IPS-20b (cell line): ENCODE measurements at regions not wholly inside any gene's neighbourhood (a gene's known extent, or its start where the extent isn't known, plus 50 kb on each side); places are given as distances from the start of the nearest gene placed in this dataset.

Experiments
- H3K27ac ChIP-seq: one replicate; pipeline ENCODE4 v1.5.1; 2013; ENCODE audit warnings: low read length
- H3K27me3 ChIP-seq: 2 replicates; pipeline ENCODE4 v1.6.1; 2013; ENCODE audit warnings: mild to moderate bottlenecking, low read length, inconsistent platforms; ENCODE audit not compliant: insufficient read depth
- H3K36me3 ChIP-seq: 2 replicates; pipeline ENCODE4 v1.6.1; 2013; ENCODE audit warnings: low read depth, mild to moderate bottlenecking, inconsistent platforms, low read length, moderate library complexity; ENCODE audit not compliant: insufficient read depth
- H3K4me1 ChIP-seq: 2 replicates; pipeline ENCODE4 v1.6.1; 2013; ENCODE audit warnings: mild to moderate bottlenecking, control low read depth, inconsistent platforms, low read length, moderate library complexity; ENCODE audit not compliant: insufficient read depth
- H3K4me3 ChIP-seq: 2 replicates; pipeline ENCODE4 v1.5.1; 2013; ENCODE audit warnings: mild to moderate bottlenecking, low read length, inconsistent platforms
- H3K9ac ChIP-seq: 2 replicates; pipeline ENCODE4 v1.6.1; 2013; ENCODE audit warnings: low read depth, mild to moderate bottlenecking, inconsistent platforms, low read length, moderate library complexity
- H3K9me3 ChIP-seq: 2 replicates; pipeline ENCODE4 v1.6.1; 2013; ENCODE audit warnings: mild to moderate bottlenecking, low read depth, low read length, inconsistent platforms; ENCODE audit not compliant: insufficient read depth

DNA sequence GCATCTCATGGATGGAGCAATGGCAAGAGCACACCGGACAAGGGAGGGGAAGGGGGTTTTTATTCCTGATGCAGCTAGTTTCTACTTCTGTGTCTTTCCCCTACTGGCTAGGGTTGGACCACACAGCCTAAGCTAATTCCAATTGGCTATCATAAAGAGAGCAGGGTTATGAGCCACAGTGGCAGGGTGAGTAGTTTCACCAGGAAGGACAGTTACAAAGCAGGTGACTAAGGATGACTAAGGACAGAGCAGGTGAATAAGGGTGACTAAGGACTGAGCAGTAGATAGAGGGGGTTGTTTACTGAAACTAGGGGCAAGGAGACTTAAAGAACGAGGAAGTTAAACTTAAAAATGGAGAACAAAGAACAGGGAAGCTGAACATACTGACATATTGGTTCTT, 321.4 kb upstream of the SEL1L start:
- Histone ChIP-seq H3K4me3 (no peak overlapping the region), H3K27ac (no peak overlapping the region), H3K4me1 (no peaks in the 10 kb centered on the region), H3K9me3 (peaks cover 26% of the 10 kb centered on the region), H3K27me3 (no peaks in the 10 kb centered on the region), H3K9ac (no peak overlapping the region), H3K36me3 (no peaks in the 10 kb centered on the region)

DNA sequence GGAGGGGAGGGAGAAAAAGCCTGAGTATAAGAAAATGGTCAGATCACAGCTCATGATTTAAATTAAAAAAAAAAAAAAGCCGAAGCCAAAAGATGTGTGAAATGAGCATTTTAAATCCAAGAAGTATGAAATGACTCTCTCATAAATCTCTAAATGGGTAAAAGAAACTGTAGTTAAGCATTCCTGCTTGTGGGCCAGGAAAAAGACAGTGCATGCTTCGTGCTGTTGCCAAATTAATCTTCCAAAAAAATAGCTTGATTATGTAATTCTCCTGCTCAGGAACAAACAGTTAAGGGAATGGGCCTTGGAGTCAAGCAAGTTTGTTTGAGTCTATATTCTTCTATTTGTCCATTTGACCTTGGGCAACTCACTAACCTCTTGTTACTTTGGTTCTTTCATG, 325.4 kb upstream of the SEL1L start:
- H3K27ac ChIP-seq, result no peak overlapping the region
- H3K9ac ChIP-seq, result no peak overlapping the region
- H3K36me3 ChIP-seq, result no peaks in the 10 kb centered on the region
- no peak overlapping the region for H3K4me3 ChIP-seq
- H3K9me3 ChIP-seq, result peaks cover 26% of the 10 kb centered on the region
- no peaks in the 10 kb centered on the region for H3K4me1 ChIP-seq
- no peaks in the 10 kb centered on the region for H3K27me3 ChIP-seq

DNA sequence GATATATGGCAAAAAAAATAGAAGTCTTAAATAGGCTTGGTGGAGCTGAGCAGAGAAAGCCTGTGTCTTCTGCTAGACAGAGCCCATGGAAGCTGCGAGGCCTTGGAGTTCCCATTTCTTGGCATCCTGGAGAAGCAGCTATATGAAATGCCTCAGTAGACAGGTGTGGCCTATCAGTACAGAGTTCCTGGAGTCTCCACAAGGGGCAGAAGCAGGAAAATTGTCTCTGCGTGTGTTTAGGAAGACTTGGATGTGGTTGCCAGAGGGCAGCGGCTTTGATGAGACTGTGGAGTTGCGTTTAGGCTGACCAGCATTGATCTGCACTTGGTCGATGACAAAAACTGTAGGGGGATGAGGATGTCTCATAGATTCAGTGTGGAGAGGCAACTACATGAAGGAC, 334.5 kb upstream of the SEL1L start:
- Histone ChIP-seq H3K4me1 (peaks cover 3% of the 10 kb centered on the region; the same call in 1 of the 2 replicates), H3K27ac (no peak overlapping the region), H3K27me3 (no peaks in the 10 kb centered on the region), H3K9me3 (no peaks in the 10 kb centered on the region), H3K4me3 (no peak overlapping the region), H3K36me3 (no peaks in the 10 kb centered on the region), H3K9ac (no peak overlapping the region)

DNA sequence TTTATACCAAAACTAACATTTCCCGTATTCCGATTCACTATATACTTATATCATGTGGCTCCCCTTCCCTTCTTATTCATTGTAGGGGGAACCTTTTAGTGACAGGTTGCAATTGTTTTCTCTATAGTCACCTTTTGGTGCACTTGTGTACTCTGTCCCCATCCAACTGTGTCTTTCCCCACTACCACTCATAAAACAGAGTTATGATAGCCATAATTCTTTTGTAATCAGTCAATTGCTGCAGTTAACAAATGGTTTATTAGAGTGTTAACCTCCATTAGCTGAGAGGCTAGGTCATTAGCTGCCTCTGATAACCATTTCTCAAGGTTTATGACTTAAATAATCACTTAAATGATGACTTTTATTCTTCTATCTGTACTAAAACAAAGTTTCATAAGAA, 338.1 kb upstream of the SEL1L start:
- no peaks in the 10 kb centered on the region for H3K27me3 ChIP-seq
- peaks cover 12% of the 10 kb centered on the region for H3K9me3 ChIP-seq
- H3K4me1 ChIP-seq, result peaks cover under 1% of the 10 kb centered on the region; the same call in 1 of the 2 replicates
- H3K9ac ChIP-seq, result no peak overlapping the region
- H3K4me3 ChIP-seq, result no peak overlapping the region
- no peak overlapping the region for H3K27ac ChIP-seq
- H3K36me3 ChIP-seq, result no peaks in the 10 kb centered on the region

DNA sequence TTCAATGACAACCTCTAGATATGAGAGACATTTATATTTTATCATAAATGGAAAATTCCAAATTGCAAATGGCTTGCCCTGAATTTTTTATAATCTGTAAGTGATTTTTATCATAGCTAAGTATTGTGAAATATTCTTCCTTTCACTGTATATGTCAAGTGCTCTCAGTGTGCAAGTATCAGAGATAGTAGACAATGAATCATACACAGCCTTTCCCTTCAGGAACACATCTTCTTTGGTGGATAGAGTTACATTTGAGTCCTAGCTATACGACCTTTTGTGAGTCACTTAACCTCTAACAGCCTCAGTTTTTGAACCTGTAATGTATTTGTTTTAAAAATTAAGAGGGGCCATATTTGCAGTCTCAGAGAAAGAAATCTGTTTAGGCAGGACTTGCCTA, 350.7 kb upstream of the SEL1L start:
- no peaks in the 10 kb centered on the region for H3K27me3 ChIP-seq
- no peak overlapping the region for H3K9ac ChIP-seq
- no peak overlapping the region for H3K27ac ChIP-seq
- H3K4me1 ChIP-seq, result no peaks in the 10 kb centered on the region
- no peaks in the 10 kb centered on the region for H3K9me3 ChIP-seq
- H3K4me3 ChIP-seq, result no peak overlapping the region
- H3K36me3 ChIP-seq, result no peaks in the 10 kb centered on the region

DNA sequence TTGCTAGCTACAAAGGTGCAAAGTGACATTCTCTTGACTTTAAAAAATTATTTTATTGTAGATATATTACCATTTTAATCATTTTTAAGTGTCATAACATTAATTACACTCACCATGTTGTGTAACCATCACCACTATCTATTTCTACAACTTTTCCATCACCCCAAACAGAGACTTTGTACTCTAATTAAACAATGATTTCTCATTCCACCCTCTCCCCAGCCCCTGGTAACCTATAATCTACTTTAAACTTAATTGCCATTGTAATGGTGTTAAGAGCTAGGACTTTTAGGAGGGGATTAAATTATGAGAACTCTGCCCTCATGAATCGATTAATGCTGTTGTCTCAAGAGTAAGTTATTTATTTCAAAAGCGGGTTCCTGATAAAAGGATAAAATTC, 352.9 kb upstream of the SEL1L start:
- Histone ChIP-seq H3K4me3 (no peak overlapping the region), H3K27me3 (no peaks in the 10 kb centered on the region), H3K36me3 (no peaks in the 10 kb centered on the region), H3K9me3 (no peaks in the 10 kb centered on the region), H3K9ac (no peak overlapping the region), H3K27ac (no peak overlapping the region), H3K4me1 (no peaks in the 10 kb centered on the region)

DNA sequence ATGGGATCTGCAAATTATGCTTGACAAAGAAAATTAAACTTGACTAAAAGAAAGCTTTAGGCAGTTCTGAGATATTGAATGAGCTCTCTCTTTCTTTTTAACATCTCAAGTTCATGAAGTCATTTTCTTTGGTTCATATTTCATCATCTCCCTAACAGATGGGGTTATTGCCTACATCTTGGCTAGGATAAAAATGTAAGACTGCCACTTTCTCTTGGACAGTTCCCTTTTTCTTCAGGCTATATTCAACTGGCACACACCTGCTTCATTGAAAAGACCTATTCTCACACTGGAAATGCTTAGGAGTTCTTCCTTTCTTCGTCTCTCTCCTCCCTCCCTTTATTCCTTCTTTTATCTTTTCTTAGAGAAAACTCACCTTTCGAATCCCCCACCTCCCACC, 355.9 kb upstream of the SEL1L start:
- H3K9ac ChIP-seq, result no peak overlapping the region
- no peak overlapping the region for H3K27ac ChIP-seq
- H3K36me3 ChIP-seq, result no peaks in the 10 kb centered on the region
- no peaks in the 10 kb centered on the region for H3K27me3 ChIP-seq
- H3K4me1 ChIP-seq, result no peaks in the 10 kb centered on the region
- no peaks in the 10 kb centered on the region for H3K9me3 ChIP-seq
- no peak overlapping the region for H3K4me3 ChIP-seq

DNA sequence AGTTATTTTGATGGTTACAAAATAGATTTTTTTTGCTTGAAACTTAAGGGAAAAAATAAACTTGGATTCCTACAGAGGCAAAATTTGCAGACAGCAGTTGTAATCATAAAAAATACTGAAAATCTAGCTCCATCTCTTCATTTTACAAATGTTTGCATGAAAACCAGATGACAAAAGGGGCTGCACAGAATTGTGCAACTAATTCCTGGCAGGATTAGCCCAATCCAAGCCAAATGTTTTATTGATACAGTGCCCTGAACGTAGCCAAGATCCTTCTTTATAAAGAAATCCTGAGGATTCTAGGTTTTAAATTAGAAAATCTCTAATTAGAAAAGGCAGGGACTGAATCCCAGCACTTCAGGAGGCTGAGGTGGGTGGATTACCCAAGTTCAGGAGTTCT, 356.4 kb upstream of the SEL1L start:
- Histone ChIP-seq H3K36me3 (no peaks in the 10 kb centered on the region), H3K27ac (no peak overlapping the region), H3K27me3 (no peaks in the 10 kb centered on the region), H3K9ac (no peak overlapping the region), H3K4me1 (no peaks in the 10 kb centered on the region), H3K4me3 (no peak overlapping the region), H3K9me3 (no peaks in the 10 kb centered on the region)

DNA sequence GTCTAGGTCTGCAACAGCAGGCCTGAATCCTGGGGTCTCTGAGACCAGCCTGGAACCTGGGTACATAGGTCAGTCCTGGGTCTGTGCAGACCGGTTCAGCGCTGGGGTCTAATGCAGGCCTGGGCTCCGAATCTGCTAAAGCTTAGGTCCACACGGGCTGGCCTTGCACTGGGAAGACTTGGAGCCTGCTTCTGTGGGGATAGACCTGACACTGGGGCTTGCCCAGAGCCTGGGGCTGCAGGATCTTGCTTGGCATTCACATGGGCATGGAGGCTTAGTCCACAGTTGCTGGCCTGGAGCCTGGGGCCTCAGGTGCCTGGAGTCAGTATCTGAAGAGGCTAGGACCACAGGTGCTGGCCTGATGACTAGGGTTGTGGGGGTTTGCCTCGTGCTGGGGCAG, 369.8 kb upstream of the SEL1L start:
- Histone ChIP-seq H3K27ac (no peak overlapping the region), H3K4me3 (no peak overlapping the region), H3K9ac (no peak overlapping the region), H3K9me3 (peaks cover 11% of the 10 kb centered on the region), H3K4me1 (no peaks in the 10 kb centered on the region), H3K36me3 (no peaks in the 10 kb centered on the region), H3K27me3 (no peaks in the 10 kb centered on the region)

DNA sequence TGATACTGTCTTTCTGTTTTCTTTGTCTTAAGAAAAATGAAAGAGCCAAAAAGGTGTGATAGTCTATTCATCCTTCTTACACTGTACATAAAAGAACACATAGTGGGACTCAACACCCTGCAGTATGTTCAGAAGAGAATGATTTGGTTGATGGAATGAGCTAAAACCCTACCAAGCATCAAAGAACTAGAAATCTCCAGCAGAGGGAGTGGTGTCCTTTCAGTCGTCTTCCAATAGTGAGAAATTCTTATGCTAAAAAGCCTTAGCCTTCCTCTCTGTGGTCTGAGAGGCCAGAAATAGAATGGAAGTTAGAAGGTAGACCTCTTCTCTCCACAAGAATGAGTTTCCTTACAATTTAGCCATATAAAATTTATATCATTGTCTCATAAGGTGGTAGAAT, 393.4 kb upstream of the SEL1L start:
- H3K4me1 ChIP-seq, result 0 out of 2 replicates have a peak, but pooled peaks cover 2% of the 10 kb centered on the region
- H3K36me3 ChIP-seq, result no peaks in the 10 kb centered on the region
- no peaks in the 10 kb centered on the region for H3K9me3 ChIP-seq
- H3K9ac ChIP-seq, result no peak overlapping the region
- H3K27me3 ChIP-seq, result no peaks in the 10 kb centered on the region
- no peak overlapping the region for H3K4me3 ChIP-seq
- no peak overlapping the region for H3K27ac ChIP-seq

DNA sequence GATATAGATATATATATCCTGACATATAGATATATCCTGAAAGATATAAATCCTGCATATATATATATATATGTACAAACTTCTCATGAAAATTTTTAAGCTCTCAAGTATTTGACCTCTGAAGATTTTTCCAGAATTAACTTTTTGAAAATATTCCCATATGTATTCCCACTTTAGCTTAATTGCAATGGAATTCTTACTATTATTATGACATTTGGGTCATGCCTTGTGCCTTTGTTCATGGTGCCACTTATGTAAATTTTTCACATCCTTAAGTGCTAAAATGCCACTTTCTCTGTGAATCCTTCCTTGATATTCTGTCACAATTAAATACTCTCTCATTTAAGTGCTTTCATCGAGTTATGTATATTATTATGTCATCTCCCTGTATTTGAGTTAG, 398.2 kb upstream of the SEL1L start:
- H3K9me3 ChIP-seq, result no peaks in the 10 kb centered on the region

DNA sequence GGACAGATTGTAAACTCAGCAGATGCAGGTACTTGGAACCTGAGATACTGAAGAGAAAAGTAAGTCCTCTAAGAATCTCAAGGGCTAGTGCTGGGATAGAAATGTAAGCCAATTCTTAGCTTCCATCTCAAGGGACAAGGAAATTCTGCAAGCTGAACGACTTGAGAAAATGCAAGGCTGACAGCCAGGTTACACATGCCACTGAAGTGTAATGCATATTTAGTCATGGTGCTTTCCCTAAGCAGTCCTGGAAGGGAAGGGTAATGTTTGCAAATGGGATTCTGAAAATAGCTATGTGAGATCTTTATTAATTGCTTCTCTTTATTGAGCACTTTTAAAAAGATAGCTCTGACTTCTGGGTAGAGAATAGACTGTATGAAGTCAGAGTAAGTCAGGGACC, 402.7 kb upstream of the SEL1L start:
- H3K27ac ChIP-seq, result no peak overlapping the region
- no peaks in the 10 kb centered on the region for H3K36me3 ChIP-seq
- H3K9me3 ChIP-seq, result no peaks in the 10 kb centered on the region
- no peak overlapping the region for H3K9ac ChIP-seq
- H3K27me3 ChIP-seq, result no peaks in the 10 kb centered on the region
- no peak overlapping the region for H3K4me3 ChIP-seq
- H3K4me1 ChIP-seq, result 0 out of 2 replicates have a peak, but pooled peaks cover 2% of the 10 kb centered on the region

More for the DNA sequence above, 398.2 kb upstream of the SEL1L start:
- Histone ChIP-seq H3K27me3 (no peaks in the 10 kb centered on the region), H3K36me3 (no peaks in the 10 kb centered on the region), H3K4me1 (0 out of 2 replicates have a peak, but pooled peaks cover 2% of the 10 kb centered on the region), H3K9ac (no peak overlapping the region), H3K4me3 (no peak overlapping the region), H3K27ac (no peak overlapping the region)

DNA sequence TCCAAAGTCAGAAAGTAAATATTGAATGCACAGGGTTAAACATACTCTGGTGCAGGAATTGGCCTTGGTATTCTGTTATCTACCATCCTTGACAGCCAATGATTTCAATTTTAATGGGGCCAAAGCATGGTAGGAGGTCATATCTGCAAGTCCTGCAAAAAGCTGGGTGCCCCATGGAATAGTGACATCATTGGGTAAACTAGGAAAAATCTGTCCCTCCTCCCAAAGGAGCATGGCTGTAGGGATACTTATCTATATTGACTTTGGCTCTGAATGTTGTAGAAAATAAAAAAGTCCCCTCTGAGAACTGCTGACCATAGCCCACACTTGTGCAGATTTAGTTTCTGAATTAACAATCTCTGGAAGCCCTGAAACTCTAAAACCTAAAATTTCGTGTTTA, 403.2 kb upstream of the SEL1L start:
- no peaks in the 10 kb centered on the region for H3K27me3 ChIP-seq
- H3K4me1 ChIP-seq, result 0 out of 2 replicates have a peak, but pooled peaks cover 2% of the 10 kb centered on the region
- H3K27ac ChIP-seq, result no peak overlapping the region
- H3K36me3 ChIP-seq, result no peaks in the 10 kb centered on the region
- no peak overlapping the region for H3K9ac ChIP-seq
- no peak overlapping the region for H3K4me3 ChIP-seq
- no peaks in the 10 kb centered on the region for H3K9me3 ChIP-seq
